Bronchial epithelial cell (primary cell): ENCODE measurements at regions not wholly inside any gene's neighbourhood (a gene's known extent, or its start where the extent isn't known, plus 50 kb on each side); places are given as distances from the start of the nearest gene placed in this dataset.
"Not testable (repeated sequence)": the region's sequence is repeated elsewhere in the genome, so short reads cannot be mapped to it uniquely, and the experiment has no call there.

Experiments used
- DNase-seq: peaks from one replicate; pipeline ENCODE4 v3.0.0-alpha.2; 2010; ENCODE audit warnings: low read depth
- FAIRE-seq: peaks from 2 replicates; lab custom pipeline; 2011; peaks lifted over from hg19 to GRCh38; lab: Jason Lieb, UNC
- H3K27me3 ChIP-seq: 2 replicates; pipeline ENCODE4 v1.5.1; 2011; ENCODE audit warnings: low read length; ENCODE audit not compliant: control insufficient read depth, insufficient read depth
- H3K36me3 ChIP-seq: 2 replicates; pipeline ENCODE4 v1.5.1; 2011; ENCODE audit warnings: low read length; ENCODE audit not compliant: control insufficient read depth, insufficient read depth
- H3K4me3 ChIP-seq: 2 replicates; pipeline ENCODE4 v1.5.1; 2011; ENCODE audit warnings: mild to moderate bottlenecking, low read depth, low read length, control low read depth
- CTCF ChIP-seq: IDR thresholded peaks from 2 replicates; pipeline ENCODE4 v1.5.1; 2011; ENCODE audit warnings: mild to moderate bottlenecking, moderate library complexity, low read length, control low read depth, inconsistent platforms; ENCODE audit not compliant: insufficient read depth, severe bottlenecking

DNA sequence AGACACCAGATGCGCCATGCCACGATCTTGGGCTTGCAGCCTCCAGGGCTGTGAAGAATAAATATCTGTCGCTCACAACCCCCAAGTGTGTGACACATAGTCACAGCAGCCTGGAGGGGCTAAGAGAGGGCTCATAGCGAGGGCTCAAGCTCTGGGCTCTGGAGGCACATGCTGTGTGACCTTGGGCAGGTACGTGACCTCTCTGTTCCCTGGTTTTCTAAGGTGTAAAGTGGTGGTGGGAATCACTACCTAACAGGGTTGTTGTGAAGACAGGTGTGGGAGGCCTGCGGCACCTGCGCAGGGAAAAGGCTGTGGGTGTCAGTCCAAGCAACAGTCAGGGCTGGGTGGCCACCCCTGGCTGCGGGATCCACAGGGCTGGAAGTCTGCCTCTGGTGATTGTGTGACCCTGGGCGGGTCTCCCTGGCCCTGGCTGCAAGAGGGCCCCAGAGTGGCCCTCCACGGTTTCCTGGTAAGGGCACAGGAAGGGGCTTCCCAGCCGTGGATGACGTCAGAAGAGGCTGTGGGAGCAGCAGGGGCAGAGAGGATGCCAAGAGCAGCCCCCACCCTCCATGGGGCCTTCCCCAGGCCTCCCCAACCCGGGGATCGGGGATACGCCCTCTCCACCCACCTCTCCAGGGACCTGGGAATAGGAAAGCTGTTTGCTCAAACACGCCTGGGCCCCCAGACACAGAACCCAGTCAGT, 218.8 kb upstream of the SGCG start:
- Histone ChIP-seq H3K27me3 (no peaks in the 10 kb centered on the region), H3K4me3 (no peak overlapping the region), H3K36me3 (no peaks in the 10 kb centered on the region)
- no peak for DNase-seq
- TF ChIP-seq CTCF, result no peak
- no peak for FAIRE-seq

GRCh38 chr13:22963384-22964053, 217.3 kb upstream of the SGCG start:
- not testable (repeated sequence) for DNase-seq, H3K4me3 ChIP-seq, H3K36me3 ChIP-seq, H3K27me3 ChIP-seq
- peak; percentile 80 for FAIRE-seq

DNA sequence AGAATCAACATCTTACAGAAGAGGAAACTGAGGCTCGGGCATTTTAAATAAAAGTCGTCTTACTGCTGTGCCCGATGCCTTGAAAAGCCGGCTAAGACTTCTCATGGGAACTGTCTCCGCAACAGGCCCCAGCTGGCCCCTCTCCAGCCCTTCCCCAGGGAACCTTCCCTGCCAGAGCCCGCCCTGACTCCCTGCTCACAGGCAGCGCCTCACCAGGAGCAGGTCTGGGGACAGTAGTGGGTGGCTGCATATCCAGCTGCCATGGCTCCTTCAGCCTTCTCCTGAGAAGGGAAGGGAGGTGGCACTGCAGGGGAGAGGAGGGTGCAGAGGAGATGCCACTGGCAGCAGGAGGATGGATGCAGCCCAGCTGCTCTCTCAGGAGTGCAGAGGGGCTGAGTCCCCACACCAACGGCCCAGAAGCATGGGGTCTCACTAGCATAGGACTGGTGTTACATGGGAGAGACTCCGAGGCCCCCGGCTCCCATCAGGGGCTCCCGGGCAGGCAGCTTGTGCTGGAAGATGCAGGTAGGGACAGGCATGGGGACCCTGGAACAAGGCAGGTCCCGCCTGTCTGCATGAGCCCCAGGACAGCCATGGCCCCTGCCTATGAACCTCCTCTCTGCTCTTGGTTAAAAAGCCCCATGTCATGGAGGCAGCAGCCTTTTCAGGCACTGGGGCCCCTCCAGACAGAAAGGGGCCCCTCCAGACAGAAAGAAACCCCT, 216.4 kb upstream of the SGCG start:
- no peak for TF ChIP-seq CTCF
- H3K36me3 ChIP-seq, result no peaks in the 10 kb centered on the region
- no peaks in the 10 kb centered on the region for H3K27me3 ChIP-seq
- DNase-seq (no peak), FAIRE-seq (no peak)
- H3K4me3 ChIP-seq, result no peak overlapping the region

DNA sequence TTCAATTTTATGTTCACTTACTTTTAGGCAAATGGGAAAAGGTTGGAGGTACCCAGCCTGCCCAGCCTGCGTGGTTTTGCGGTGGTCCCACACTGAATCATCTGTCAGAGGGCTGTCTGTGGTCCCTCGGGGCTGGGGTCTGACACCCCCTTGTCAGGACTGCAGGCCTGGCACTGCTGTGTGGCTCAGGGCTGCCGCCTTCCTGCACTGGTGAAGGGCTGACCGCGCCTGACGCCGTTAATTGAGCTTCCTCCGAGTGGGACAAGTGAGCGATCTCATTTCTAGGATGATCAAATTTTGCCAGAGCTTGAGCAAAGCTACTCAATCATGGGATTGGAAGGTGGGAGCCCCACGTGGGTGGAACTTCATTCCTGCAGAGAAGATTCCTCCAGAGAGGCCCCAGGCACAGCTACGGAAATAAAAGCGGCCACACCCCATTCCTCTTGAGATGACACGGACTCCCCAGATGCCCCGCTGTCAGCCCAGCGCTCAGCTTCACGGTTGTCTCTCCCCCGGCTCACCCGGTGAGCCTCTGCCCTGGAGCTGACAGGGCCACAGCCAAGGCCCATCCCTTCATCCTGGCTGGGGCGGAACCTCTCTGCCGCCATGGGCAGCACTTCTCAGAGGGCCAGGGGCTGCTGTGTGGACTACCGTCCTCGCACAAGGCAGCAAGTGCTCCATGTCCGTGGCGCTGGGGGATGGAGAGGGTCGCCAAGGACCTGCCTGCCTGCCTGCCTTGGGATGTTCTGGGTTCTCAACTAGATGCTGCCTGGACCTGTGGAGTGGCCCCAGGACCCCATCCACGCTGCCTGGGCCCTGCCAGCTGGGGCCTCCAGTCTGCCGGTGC, 215.5 kb upstream of the SGCG start:
- not testable (repeated sequence) for H3K4me3 ChIP-seq, DNase-seq, H3K36me3 ChIP-seq, H3K27me3 ChIP-seq
- peak; percentile 7 for FAIRE-seq

DNA sequence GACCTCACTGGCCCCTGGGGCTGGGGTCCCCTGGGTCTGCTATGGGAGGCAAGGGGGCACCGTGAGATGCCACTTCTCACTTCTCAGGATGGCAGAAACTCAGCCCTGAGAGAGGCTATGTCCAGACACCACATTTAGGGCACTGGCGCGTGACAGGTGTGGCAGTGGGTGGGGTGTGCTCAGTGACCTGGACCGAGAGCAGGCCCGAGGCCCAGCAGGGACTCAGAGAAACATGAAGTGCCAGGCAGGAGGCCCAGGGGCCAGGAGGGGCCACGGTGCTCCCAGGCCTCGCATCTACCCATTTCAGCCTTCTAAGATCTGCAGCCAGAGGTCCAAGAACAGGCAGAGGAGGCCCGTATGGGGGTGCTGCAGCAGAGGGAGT, 214.9 kb upstream of the SGCG start:
- H3K27me3 ChIP-seq, H3K36me3 ChIP-seq, FAIRE-seq, DNase-seq, H3K4me3 ChIP-seq: not testable (repeated sequence)

- not testable (repeated sequence) for H3K4me3 ChIP-seq, FAIRE-seq, DNase-seq, H3K27me3 ChIP-seq, H3K36me3 ChIP-seq
Observed at GRCh38 chr13:22966753-22967152, 214.0 kb upstream of the SGCG start.

GRCh38 chr13:22967669-22968068, 213.1 kb upstream of the SGCG start:
- H3K36me3 ChIP-seq, result no peaks in the 10 kb centered on the region
- no peak overlapping the region for H3K4me3 ChIP-seq
- no peak for TF ChIP-seq CTCF
- no peaks in the 10 kb centered on the region for H3K27me3 ChIP-seq
- FAIRE-seq (no peak), DNase-seq (no peak)
